Osteocyte (in vitro differentiated cells): ENCODE measurements at regions not wholly inside any gene's neighbourhood (a gene's known extent, or its start where the extent isn't known, plus 50 kb on each side); places are given as distances from the start of the nearest gene placed in this dataset.
A peak's percentile ranks its signal among the peaks of the same experiment; 100 is the strongest.
"Not testable (repeated sequence)": the region's sequence is repeated elsewhere in the genome, so short reads cannot be mapped to it uniquely, and the experiment has no call there.

Experiments
- DNase-seq: peaks from one replicate; pipeline ENCODE4 v3.0.0; 2021; ENCODE audit warnings: mixed read lengths; ENCODE audit not compliant: unreplicated experiment; ENCODE audit errors: extremely low spot score
- H3K27ac Mint-ChIP-seq: one replicate; pipeline ENCODE4 v1.8.0; 2021; ENCODE audit warnings: mild to moderate bottlenecking, mixed read lengths; ENCODE audit not compliant: unreplicated experiment
- H3K27me3 Mint-ChIP-seq: one replicate; pipeline ENCODE4 v1.8.0; 2021; ENCODE audit warnings: mixed read lengths; ENCODE audit not compliant: unreplicated experiment
- H3K36me3 Mint-ChIP-seq: one replicate; pipeline ENCODE4 v1.8.0; 2021; ENCODE audit warnings: mixed read lengths; ENCODE audit not compliant: unreplicated experiment
- H3K4me1 Mint-ChIP-seq: one replicate; pipeline ENCODE4 v1.8.0; 2021; ENCODE audit warnings: mixed read lengths; ENCODE audit not compliant: unreplicated experiment
- H3K4me3 Mint-ChIP-seq: one replicate; pipeline ENCODE4 v1.8.0; 2021; ENCODE audit warnings: mild to moderate bottlenecking, moderate library complexity, mixed read lengths; ENCODE audit not compliant: unreplicated experiment
- H3K9me3 Mint-ChIP-seq: one replicate; pipeline ENCODE4 v1.8.0; 2021; ENCODE audit warnings: mixed read lengths; ENCODE audit not compliant: unreplicated experiment
- CTCF ChIP-seq: fragments of 200-600 bp; sonication (generic); IDR thresholded peaks from 2 replicates; pipeline ENCODE4 v1.5.0; 2021; ENCODE audit warnings: antibody characterized with exemption, mild to moderate bottlenecking, moderate library complexity

GRCh38 chr12:90695415-90695814 lies 259.6 kb downstream of the CCER1 start:
- Mint-ChIP-seq H3K36me3 (no peaks in the 10 kb centered on the region), H3K27ac (no peak overlapping the region), H3K27me3 (no peaks in the 10 kb centered on the region), H3K9me3 (no peaks in the 10 kb centered on the region), H3K4me1 (no peaks in the 10 kb centered on the region), H3K4me3 (no peak overlapping the region)
- TF ChIP-seq CTCF: peak; percentile 53
- no peak for DNase-seq

GRCh38 chr12:90690120-90690519 lies 264.9 kb downstream of the CCER1 start:
- no peak for TF ChIP-seq CTCF
- Mint-ChIP-seq H3K4me1 (no peaks in the 10 kb centered on the region), H3K9me3 (no peaks in the 10 kb centered on the region), H3K27me3 (no peaks in the 10 kb centered on the region), H3K27ac (no peak overlapping the region), H3K36me3 (no peaks in the 10 kb centered on the region), H3K4me3 (no peak overlapping the region)
- DNase-seq: no peak

GRCh38 chr12:90687682-90688081 lies 267.3 kb downstream of the CCER1 start:
- DNase-seq, H3K27ac Mint-ChIP-seq, H3K27me3 Mint-ChIP-seq, H3K4me3 Mint-ChIP-seq, H3K9me3 Mint-ChIP-seq, H3K4me1 Mint-ChIP-seq, H3K36me3 Mint-ChIP-seq: not testable (repeated sequence)

GRCh38 chr12:90683871-90684270 lies 271.1 kb downstream of the CCER1 start:
- H3K9me3 Mint-ChIP-seq: no peaks in the 10 kb centered on the region
- no peaks in the 10 kb centered on the region for H3K27me3 Mint-ChIP-seq
- no peak overlapping the region for H3K4me3 Mint-ChIP-seq
- TF ChIP-seq CTCF: no peak
- H3K27ac Mint-ChIP-seq: no peak overlapping the region
- no peak for DNase-seq
- H3K4me1 Mint-ChIP-seq: peaks cover 15% of the 10 kb centered on the region
- H3K36me3 Mint-ChIP-seq: no peaks in the 10 kb centered on the region

- DNase-seq: no peak
- TF ChIP-seq CTCF: no peak
- H3K27ac Mint-ChIP-seq: no peak overlapping the region
- no peak overlapping the region for H3K4me3 Mint-ChIP-seq
- H3K27me3 Mint-ChIP-seq: no peaks in the 10 kb centered on the region
- no peaks in the 10 kb centered on the region for H3K9me3 Mint-ChIP-seq
- peaks cover 15% of the 10 kb centered on the region for H3K4me1 Mint-ChIP-seq
- H3K36me3 Mint-ChIP-seq: no peaks in the 10 kb centered on the region
Measured at GRCh38 chr12:90682398-90682797, 272.6 kb downstream of the CCER1 start.

- Mint-ChIP-seq H3K4me3 (no peak overlapping the region), H3K9me3 (no peaks in the 10 kb centered on the region), H3K27me3 (no peaks in the 10 kb centered on the region), H3K36me3 (no peaks in the 10 kb centered on the region), H3K27ac (no peak overlapping the region), H3K4me1 (peaks cover 15% of the 10 kb centered on the region)
- DNase-seq: no peak
- no peak for TF ChIP-seq CTCF
Measured at GRCh38 chr12:90679674-90680073, 275.3 kb downstream of the CCER1 start.
